Vagina (tissue), 2 donors: ENCODE measurements at regions not wholly inside any gene's neighbourhood (a gene's known extent, or its start where the extent isn't known, plus 50 kb on each side); places are given as distances from the start of the nearest gene placed in this dataset.

Experiments
- POLR2A ChIP-seq, 2 donors: fragments of 450-650 bp; IDR thresholded peaks; one replicate each; pipeline ENCODE4 v1.6.1; 2017; ENCODE audit warnings: antibody characterized with exemption in 2 of 2, mild to moderate bottlenecking in 2 of 2, moderate library complexity in 2 of 2
- TF ChIP-seq, protein P1 (sequence below), 3 experiments: fragments of 450-650 bp in 2 of 3; fragments of 200-600 bp in 1 of 3; sonication (generic) in 1 of 3; IDR thresholded peaks; one replicate each; pipeline ENCODE4 v1.5.1; 2017 to 2019; ENCODE audit warnings: antibody characterized with exemption in 3 of 3, mild to moderate bottlenecking in 2 of 3, moderate library complexity in 2 of 3

GRCh38 chr6:86010915-86011786 is 368.5 kb upstream of the SYNCRIP start:
- TF ChIP-seq, protein P1, sequence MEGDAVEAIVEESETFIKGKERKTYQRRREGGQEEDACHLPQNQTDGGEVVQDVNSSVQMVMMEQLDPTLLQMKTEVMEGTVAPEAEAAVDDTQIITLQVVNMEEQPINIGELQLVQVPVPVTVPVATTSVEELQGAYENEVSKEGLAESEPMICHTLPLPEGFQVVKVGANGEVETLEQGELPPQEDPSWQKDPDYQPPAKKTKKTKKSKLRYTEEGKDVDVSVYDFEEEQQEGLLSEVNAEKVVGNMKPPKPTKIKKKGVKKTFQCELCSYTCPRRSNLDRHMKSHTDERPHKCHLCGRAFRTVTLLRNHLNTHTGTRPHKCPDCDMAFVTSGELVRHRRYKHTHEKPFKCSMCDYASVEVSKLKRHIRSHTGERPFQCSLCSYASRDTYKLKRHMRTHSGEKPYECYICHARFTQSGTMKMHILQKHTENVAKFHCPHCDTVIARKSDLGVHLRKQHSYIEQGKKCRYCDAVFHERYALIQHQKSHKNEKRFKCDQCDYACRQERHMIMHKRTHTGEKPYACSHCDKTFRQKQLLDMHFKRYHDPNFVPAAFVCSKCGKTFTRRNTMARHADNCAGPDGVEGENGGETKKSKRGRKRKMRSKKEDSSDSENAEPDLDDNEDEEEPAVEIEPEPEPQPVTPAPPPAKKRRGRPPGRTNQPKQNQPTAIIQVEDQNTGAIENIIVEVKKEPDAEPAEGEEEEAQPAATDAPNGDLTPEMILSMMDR (IDR thresholded peaks at IDR 0.05), result no peak
- no peak for TF ChIP-seq POLR2A (IDR thresholded peaks at IDR 0.05)
